K562 (cell line): ENCODE measurements at regions not wholly inside any gene's neighbourhood (a gene's known extent, or its start where the extent isn't known, plus 50 kb on each side); places are given as distances from the start of the nearest gene placed in this dataset.

Experiments used
- ARID1B ChIP-seq: fragments of 450-650 bp; IDR thresholded peaks from 2 replicates; pipeline ENCODE4 v1.6.1; 2016; ENCODE audit warnings: antibody characterized with exemption, mild to moderate bottlenecking, inconsistent platforms
- ARNT ChIP-seq, 2 experiments: fragments of 450-650 bp; IDR thresholded peaks; 2 replicates each; pipeline ENCODE4 v1.6.1; 2016; ENCODE audit warnings: mild to moderate bottlenecking in 1 of 2
- PML ChIP-seq: IDR thresholded peaks from 2 replicates; pipeline ENCODE4 v1.6.1; 2012; ENCODE audit warnings: low read length, inconsistent platforms
- POLR2A ChIP-seq: fragments of 450-650 bp; conservative IDR thresholded peaks from 2 replicates; pipeline ENCODE4 v1.6.1; 2016
- PRPF4 ChIP-seq: fragments of 200-400 bp; formaldehyde crosslinking; IDR thresholded peaks from one replicate; pipeline ENCODE4 v1.6.1; 2017; ENCODE audit warnings: low read length, low read depth, mild to moderate bottlenecking; ENCODE audit not compliant: insufficient read depth, poor library complexity, severe bottlenecking
- RAD51 ChIP-seq: fragments of 450-650 bp; IDR thresholded peaks from 2 replicates; pipeline ENCODE4 v1.7.1; 2016; ENCODE audit warnings: low read depth, mild to moderate bottlenecking, borderline replicate concordance
- SP1 ChIP-seq: sonication (generic); formaldehyde crosslinking; IDR thresholded peaks from 2 replicates; pipeline ENCODE4 v1.8.1; 2022; ENCODE audit warnings: mild to moderate bottlenecking, missing genetic modification reagents
- WHSC1 ChIP-seq: IDR thresholded peaks from one replicate; pipeline ENCODE4 v1.6.1; 2012; ENCODE audit warnings: low read length, control low read depth, inconsistent platforms
- ZNF121 ChIP-seq: sonication (generic); formaldehyde crosslinking; conservative IDR thresholded peaks from 2 replicates; pipeline ENCODE4 v1.8.0; 2022; ENCODE audit warnings: missing genetic modification reagents
- TF ChIP-seq, protein P1 (sequence below), 3 experiments: IDR thresholded peaks in 2 of 3; conservative IDR thresholded peaks in 1 of 3; 2 replicates each; pipeline ENCODE4 v1.5.1; 2011 to 2012; ENCODE audit warnings: low read length in 3 of 3, mild to moderate bottlenecking in 3 of 3, control low read depth in 2 of 3, improper control_type of control experiment in 1 of 3, inconsistent platforms in 1 of 3, low read depth in 1 of 3, mixed read lengths in 1 of 3, moderate library complexity in 1 of 3; ENCODE audit not compliant: insufficient read depth in 2 of 3
- TF ChIP-seq, protein P2 (sequence below): sonication (generic); formaldehyde crosslinking; IDR thresholded peaks from 2 replicates; pipeline ENCODE4 v1.8.1; 2023; ENCODE audit warnings: mild to moderate bottlenecking, missing genetic modification reagents
- TF ChIP-seq, protein P3 (sequence below): sonication (generic); formaldehyde crosslinking; IDR thresholded peaks from 2 replicates; pipeline ENCODE4 v1.9.0; 2022; ENCODE audit warnings: mild to moderate bottlenecking, missing genetic modification reagents
- TF ChIP-seq, protein P4 (sequence below): fragments of 450-650 bp; IDR thresholded peaks from 2 replicates; pipeline ENCODE4 v1.6.1; 2016; ENCODE audit warnings: borderline replicate concordance
- TF ChIP-seq, protein P5 (sequence below), 2 experiments: fragments of 450-650 bp; formaldehyde crosslinking in 1 of 2; IDR thresholded peaks; 2 replicates each; pipeline versions ENCODE4 v1.4.0 to v1.6.1; 2014 to 2020; ENCODE audit warnings: mild to moderate bottlenecking in 2 of 2, borderline replicate concordance in 1 of 2, low read depth in 1 of 2

DNA sequence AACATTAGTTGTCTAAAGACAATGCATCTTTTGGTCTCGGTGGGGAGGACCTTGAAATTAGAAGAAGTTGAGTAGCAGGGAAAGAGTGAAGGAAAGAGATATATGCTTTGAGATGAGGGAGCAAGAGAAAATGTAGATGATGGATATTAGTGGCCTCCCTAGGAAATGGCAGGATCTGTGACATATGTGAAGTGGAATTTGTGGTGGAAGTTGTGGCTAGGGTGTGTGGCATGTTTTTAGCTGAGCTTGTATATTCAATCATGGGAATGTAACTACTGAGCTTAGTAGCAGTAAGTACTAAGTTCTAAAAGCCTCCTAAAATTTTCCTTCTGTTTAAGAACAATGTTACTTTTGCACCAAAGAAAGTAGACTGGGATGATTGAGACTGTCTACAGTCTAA lies 382.8 kb upstream of the CTSO start:
- TF ChIP-seq WHSC1 (no peak), RAD51 (no peak), ZNF121 (CRISPR knock-in tag) (no peak), POLR2A (no peak), SP1 (CRISPR knock-in tag) (no peak), PRPF4 (no peak), PML (no peak), ARNT (IDR thresholded peaks at IDR 0.05) (no peak), ARID1B (no peak)
- TF ChIP-seq, protein P1, sequence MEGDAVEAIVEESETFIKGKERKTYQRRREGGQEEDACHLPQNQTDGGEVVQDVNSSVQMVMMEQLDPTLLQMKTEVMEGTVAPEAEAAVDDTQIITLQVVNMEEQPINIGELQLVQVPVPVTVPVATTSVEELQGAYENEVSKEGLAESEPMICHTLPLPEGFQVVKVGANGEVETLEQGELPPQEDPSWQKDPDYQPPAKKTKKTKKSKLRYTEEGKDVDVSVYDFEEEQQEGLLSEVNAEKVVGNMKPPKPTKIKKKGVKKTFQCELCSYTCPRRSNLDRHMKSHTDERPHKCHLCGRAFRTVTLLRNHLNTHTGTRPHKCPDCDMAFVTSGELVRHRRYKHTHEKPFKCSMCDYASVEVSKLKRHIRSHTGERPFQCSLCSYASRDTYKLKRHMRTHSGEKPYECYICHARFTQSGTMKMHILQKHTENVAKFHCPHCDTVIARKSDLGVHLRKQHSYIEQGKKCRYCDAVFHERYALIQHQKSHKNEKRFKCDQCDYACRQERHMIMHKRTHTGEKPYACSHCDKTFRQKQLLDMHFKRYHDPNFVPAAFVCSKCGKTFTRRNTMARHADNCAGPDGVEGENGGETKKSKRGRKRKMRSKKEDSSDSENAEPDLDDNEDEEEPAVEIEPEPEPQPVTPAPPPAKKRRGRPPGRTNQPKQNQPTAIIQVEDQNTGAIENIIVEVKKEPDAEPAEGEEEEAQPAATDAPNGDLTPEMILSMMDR (IDR thresholded peaks at IDR 0.05 in 2 of 3, conservative IDR thresholded peaks at IDR 0.05 in 1 of 3; ENCODE audit: insufficient read depth in 2 of 3, low read depth in 1 of 3, low read length in 3 of 3): no peak
- TF ChIP-seq, protein P2, sequence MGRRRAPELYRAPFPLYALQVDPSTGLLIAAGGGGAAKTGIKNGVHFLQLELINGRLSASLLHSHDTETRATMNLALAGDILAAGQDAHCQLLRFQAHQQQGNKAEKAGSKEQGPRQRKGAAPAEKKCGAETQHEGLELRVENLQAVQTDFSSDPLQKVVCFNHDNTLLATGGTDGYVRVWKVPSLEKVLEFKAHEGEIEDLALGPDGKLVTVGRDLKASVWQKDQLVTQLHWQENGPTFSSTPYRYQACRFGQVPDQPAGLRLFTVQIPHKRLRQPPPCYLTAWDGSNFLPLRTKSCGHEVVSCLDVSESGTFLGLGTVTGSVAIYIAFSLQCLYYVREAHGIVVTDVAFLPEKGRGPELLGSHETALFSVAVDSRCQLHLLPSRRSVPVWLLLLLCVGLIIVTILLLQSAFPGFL (CRISPR knock-in tag): no peak
- TF ChIP-seq, protein P3, sequence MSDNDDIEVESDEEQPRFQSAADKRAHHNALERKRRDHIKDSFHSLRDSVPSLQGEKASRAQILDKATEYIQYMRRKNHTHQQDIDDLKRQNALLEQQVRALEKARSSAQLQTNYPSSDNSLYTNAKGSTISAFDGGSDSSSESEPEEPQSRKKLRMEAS (CRISPR knock-in tag): no peak
- TF ChIP-seq, protein P4, sequence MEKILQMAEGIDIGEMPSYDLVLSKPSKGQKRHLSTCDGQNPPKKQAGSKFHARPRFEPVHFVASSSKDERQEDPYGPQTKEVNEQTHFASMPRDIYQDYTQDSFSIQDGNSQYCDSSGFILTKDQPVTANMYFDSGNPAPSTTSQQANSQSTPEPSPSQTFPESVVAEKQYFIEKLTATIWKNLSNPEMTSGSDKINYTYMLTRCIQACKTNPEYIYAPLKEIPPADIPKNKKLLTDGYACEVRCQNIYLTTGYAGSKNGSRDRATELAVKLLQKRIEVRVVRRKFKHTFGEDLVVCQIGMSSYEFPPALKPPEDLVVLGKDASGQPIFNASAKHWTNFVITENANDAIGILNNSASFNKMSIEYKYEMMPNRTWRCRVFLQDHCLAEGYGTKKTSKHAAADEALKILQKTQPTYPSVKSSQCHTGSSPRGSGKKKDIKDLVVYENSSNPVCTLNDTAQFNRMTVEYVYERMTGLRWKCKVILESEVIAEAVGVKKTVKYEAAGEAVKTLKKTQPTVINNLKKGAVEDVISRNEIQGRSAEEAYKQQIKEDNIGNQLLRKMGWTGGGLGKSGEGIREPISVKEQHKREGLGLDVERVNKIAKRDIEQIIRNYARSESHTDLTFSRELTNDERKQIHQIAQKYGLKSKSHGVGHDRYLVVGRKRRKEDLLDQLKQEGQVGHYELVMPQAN: no peak
- TF ChIP-seq, protein P5, sequence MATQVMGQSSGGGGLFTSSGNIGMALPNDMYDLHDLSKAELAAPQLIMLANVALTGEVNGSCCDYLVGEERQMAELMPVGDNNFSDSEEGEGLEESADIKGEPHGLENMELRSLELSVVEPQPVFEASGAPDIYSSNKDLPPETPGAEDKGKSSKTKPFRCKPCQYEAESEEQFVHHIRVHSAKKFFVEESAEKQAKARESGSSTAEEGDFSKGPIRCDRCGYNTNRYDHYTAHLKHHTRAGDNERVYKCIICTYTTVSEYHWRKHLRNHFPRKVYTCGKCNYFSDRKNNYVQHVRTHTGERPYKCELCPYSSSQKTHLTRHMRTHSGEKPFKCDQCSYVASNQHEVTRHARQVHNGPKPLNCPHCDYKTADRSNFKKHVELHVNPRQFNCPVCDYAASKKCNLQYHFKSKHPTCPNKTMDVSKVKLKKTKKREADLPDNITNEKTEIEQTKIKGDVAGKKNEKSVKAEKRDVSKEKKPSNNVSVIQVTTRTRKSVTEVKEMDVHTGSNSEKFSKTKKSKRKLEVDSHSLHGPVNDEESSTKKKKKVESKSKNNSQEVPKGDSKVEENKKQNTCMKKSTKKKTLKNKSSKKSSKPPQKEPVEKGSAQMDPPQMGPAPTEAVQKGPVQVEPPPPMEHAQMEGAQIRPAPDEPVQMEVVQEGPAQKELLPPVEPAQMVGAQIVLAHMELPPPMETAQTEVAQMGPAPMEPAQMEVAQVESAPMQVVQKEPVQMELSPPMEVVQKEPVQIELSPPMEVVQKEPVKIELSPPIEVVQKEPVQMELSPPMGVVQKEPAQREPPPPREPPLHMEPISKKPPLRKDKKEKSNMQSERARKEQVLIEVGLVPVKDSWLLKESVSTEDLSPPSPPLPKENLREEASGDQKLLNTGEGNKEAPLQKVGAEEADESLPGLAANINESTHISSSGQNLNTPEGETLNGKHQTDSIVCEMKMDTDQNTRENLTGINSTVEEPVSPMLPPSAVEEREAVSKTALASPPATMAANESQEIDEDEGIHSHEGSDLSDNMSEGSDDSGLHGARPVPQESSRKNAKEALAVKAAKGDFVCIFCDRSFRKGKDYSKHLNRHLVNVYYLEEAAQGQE (IDR thresholded peaks at IDR 0.05; ENCODE audit: borderline replicate concordance): no peak
- TF ChIP-seq, protein P5 (CRISPR knock-in tag; IDR thresholded peaks at IDR 0.05; ENCODE audit: low read depth): no peak
